Ureter (tissue), 1 donor: ENCODE measurements at regions not wholly inside any gene's neighbourhood (a gene's known extent, or its start where the extent isn't known, plus 50 kb on each side); places are given as distances from the start of the nearest gene placed in this dataset.
"Not testable (repeated sequence)": the region's sequence is repeated elsewhere in the genome, so short reads cannot be mapped to it uniquely, and the experiment has no call there.

Source experiments
- DNase-seq: peaks from one replicate; pipeline ENCODE4 v3.0.0-alpha.2; 2020; ENCODE audit warnings: low spot score
- donor health status: DM: yes; HTN: yes; CAD: no.

DNA sequence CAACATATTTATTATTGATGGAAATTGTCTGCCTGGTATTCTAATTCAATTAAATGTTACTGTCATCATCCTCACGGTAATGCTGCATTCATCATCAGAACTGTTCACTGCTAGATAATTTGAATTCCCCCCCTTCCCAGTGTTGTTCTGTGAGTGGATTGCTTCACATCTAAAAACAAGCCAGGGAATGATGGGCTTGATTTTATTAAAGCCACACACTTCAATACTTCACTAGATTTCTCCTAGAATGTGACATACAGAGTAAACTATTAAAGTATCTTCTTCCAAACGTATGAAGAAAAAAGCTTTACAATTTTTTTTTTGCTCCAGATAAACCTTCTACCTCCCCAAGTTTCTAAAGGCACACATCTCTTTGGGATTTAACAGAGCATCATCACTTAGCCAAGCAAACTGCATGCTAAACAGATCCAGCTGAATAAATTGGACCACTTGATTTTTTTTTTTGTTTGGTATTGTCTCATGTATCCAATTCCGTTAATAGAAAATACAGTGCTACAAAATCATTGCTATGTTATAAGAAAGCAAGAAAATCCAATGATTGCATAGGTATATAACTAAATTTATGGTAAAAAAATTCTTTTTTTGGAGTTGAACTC lies 692.4 kb downstream of the MTRR start:
- no peak for DNase-seq

DNA sequence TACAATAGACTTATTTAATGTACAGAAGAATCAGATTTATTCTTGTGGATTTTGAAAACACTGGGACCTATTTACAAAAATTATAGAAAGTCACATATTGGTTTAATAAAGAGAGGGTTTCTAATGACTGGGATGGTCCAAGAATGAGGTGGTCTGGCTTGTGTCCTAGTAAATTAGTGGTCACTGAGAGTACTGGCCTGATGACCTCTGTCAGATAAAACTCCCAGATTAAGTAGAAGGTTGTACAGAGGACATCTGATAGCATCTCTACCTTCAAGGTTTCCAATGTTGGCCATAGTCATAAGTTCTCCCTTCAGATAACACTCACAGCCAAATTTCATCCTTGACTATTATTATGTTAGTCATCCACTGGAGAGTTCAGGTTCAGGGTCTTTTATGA lies 692.9 kb downstream of the MTRR start:
- no peak for DNase-seq

- not testable (repeated sequence) for DNase-seq
These were observed 694.6 kb downstream of the MTRR start for GRCh38 chr5:8563540-8563939.

DNA sequence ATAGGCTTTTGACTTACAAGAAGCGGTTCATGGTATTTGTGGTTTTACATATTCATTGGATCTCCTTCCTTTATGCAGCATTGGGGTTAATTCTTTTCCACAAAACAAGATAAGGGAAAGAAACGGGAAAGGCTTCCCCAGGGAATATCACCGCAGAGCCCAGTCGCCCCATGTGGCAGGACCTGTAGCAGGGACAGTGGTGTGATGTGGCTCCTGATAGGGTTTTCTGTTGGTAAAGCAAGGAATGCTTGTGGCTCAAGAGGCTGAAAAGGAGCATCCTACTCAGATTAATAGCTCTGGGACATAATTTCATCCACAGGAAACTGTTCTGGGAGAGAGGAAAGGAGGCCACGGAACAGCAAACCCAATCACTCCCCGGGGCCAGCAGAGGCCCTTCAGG lies 699.9 kb downstream of the MTRR start:
- no peak for DNase-seq

DNA sequence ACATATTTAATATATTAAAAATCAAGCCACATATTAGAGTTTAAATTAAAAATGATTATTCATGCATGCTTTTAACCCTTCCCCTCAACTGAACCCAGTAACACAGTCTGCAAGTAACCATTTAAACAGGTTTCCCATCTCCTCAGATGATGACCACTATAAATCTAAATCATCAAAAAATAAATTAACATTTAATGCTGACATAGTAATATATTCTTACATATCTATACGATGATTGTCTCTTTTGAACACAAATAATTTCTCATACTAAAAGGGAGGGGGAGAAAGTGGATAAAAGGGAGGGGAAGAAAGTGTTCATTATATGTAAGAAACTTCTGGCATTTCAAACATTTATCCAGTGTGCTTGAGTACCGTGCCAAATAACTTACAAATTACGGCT lies 701.6 kb downstream of the MTRR start:
- no peak for DNase-seq

- DNase-seq = no peak
These were observed 707.2 kb downstream of the MTRR start for GRCh38 chr5:8576178-8576577.

- DNase-seq = no peak
These were observed 708.8 kb downstream of the MTRR start for GRCh38 chr5:8577792-8578191.

GRCh38 chr5:8580298-8580697 lies 711.4 kb downstream of the MTRR start:
- no peak for DNase-seq

GRCh38 chr5:8581047-8581446 lies 712.1 kb downstream of the MTRR start:
- no peak for DNase-seq

- no peak for DNase-seq
These were observed 716.5 kb downstream of the MTRR start for GRCh38 chr5:8585230-8586018.

GRCh38 chr5:8590959-8591358 lies 722.0 kb downstream of the MTRR start:
- DNase-seq = no peak

DNA sequence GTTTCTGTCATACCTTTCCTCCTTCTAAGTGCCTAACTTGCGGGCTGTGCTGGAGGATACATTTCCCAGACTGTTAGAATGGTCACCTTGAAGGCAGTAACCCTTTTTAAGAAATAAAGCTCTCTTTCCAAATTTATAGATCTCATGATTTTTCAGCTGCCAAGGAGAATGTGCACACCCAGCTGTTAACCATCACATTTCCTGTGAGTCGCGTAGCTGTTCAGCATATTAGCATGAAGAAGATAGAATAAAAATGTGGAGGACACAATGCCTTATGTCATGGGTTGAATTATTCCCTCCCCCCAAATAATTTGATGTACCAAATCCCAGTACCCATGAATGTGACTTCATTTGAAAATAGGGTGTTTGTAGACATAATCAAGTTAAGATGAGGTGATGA lies 729.4 kb downstream of the MTRR start:
- DNase-seq = no peak

- DNase-seq = no peak
These were observed 730.0 kb downstream of the MTRR start for GRCh38 chr5:8598996-8599395.

GRCh38 chr5:8600843-8601242 lies 731.9 kb downstream of the MTRR start:
- no peak for DNase-seq

- no peak for DNase-seq
These were observed 732.9 kb downstream of the MTRR start for GRCh38 chr5:8601831-8602354.

GRCh38 chr5:8606231-8606630 lies 737.3 kb downstream of the MTRR start:
- DNase-seq = no peak

DNA sequence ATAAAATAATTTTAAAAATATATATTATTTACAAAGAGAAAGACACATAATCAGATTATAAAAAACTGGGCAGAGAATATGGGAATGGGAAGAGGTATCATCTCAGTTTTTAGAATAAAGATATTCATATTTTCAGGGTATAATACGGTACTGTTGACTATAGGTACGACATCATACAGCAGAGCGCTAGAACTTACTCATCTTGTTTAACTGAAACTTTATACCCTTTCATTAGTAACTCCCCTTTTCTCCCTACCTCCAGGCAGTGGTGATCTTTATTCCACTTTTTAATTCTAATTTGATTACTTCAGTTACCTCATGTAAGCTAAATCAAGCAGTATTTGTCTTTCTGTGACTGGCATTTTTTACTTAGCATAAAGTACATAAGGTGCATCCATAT lies 742.1 kb downstream of the MTRR start:
- DNase-seq = no peak

DNA sequence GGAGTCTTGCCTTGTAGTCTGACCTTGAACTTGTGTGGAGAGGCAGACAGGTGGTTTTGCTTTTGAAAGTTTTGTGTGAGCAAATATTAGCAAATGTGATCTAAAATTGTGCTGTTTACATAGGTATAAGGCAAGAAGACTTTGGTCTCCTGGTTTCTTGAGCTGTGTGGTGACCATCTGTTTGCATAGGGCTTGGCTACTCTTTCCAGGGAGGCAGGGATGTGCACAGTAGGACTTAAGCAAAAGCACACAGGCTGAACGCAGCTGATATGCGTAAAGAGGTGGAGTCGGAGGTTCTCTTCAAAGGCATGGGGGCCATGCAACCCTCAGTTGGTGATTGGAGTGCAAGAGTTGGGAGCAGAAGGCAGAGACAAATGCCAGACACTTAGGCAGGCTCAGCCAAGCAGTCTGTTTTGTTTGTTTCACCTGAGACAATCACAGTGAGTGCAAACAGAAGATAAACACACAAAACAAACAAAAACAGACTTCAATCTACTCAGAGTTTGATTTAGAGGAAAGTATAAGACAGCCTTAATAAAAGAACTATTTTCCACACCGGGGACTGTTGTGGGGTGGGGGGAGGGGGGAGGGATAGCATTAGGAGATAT lies 744.2 kb downstream of the MTRR start:
- no peak for DNase-seq

- DNase-seq = no peak
These were observed 746.4 kb downstream of the MTRR start for GRCh38 chr5:8615142-8615858.

GRCh38 chr5:8628521-8628920 lies 759.6 kb downstream of the MTRR start:
- no peak for DNase-seq

- no peak for DNase-seq
These were observed 764.3 kb downstream of the MTRR start for GRCh38 chr5:8633259-8633658.

- no peak for DNase-seq
These were observed 764.7 kb downstream of the MTRR start for GRCh38 chr5:8633696-8634095.
